A673 (cell line): ENCODE measurements at regions not wholly inside any gene's neighbourhood (a gene's known extent, or its start where the extent isn't known, plus 50 kb on each side); places are given as distances from the start of the nearest gene placed in this dataset.

Source experiments
- CTCF ChIP-seq: fragments of 300-800, 200-600 bp; sonication (generic); conservative IDR thresholded peaks from 2 replicates; pipeline ENCODE4 v1.5.1; 2017; ENCODE audit warnings: low read depth, mild to moderate bottlenecking, antibody characterized with exemption, low read length, moderate library complexity, mixed read lengths
- EZH2 ChIP-seq: fragments of 200-600 bp; sonication (generic); IDR thresholded peaks from 2 replicates; pipeline ENCODE4 v1.6.1; 2017; ENCODE audit warnings: borderline replicate concordance, low read depth, mild to moderate bottlenecking, mixed read lengths, antibody characterized with exemption, low read length; ENCODE audit not compliant: poor library complexity, severe bottlenecking

- TF ChIP-seq CTCF (no peak), EZH2 (no peak)
These were observed 102.5 kb downstream of the BEGAIN start for GRCh38 chr14:100484531-100485267.
